Midbrain (tissue), 1 donor: ENCODE measurements at regions not wholly inside any gene's neighbourhood (a gene's known extent, or its start where the extent isn't known, plus 50 kb on each side); places are given as distances from the start of the nearest gene placed in this dataset.
A peak's percentile ranks its signal among the peaks of the same experiment; 100 is the strongest.

Experiments used
- DNase-seq: peaks from one replicate; lab custom pipeline; 2025; lab: John Stamatoyannopoulos, UW

DNA sequence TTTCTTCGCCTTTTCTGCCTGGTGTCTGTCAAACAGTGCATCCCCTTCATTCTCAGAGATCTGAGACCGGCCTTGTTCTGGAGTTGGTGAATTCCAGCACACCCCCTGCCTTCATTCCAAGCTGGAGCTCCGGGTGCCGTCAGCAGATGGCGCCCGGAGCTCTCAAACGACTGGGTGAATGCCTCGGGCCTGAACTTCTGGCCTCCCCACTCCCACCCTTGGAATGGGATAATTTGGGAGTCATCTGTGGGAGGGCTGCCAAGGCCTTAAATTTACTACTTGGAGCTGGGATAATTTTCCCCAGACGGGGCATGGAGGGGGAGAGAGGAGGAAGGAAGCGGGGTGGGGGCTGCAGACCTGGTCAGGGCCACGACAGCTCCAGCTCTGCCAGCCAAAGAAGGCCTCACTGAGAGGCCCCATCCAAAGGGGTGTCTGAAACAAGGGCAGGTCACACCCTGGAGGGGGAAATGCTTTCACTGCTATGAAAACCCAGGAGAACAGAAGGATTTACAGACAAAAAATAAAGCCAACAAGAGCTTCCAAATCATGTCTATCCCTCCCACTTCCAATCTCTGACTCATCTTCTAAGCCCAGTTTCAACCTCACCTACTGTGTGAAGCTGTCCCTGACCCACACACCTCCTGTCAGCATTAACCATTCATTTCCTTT lies 187.9 kb downstream of the OPA1 start:
- peak; percentile 79 for DNase-seq

DNA sequence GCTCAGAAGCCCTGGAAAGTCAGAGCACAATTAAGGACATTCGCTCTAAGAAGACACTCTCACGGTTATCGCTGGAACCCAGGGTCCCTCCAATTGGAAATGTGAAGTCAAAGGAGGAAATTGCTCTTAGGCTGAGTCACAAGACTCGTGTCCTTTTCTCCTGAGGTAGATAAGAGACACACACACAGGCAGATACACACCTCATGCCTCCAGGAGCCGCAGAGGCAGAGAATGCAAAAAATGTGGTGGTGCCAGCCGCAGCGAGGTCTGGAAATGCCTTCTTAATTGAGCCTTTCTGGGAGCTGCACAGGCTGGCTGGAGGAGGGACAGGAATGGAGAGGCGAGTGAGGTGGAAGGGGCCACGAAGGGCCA lies 189.3 kb downstream of the OPA1 start:
- DNase-seq, result no peak

DNA sequence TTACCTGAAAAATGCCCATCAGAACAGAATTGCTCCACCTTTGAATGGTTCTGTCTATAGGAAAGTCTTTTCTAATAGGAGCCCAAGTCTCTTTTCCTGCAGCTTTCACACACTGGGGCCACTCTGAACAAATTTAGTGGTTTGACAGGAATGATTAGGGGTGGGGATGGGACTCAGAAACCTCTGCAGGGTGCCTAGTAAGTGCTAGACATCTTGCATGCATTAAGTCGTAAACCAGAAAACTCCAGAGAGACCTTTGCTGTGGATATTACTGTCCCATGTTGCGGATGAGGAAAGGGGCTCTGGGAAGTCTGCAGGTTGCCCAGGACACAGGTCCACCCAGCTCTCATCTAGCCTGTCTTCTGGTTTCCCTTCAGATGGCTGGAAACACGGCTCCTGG lies 189.7 kb downstream of the OPA1 start:
- no peak for DNase-seq

GRCh38 chr3:193783166-193783896 lies 190.3 kb downstream of the OPA1 start:
- no peak for DNase-seq

DNA sequence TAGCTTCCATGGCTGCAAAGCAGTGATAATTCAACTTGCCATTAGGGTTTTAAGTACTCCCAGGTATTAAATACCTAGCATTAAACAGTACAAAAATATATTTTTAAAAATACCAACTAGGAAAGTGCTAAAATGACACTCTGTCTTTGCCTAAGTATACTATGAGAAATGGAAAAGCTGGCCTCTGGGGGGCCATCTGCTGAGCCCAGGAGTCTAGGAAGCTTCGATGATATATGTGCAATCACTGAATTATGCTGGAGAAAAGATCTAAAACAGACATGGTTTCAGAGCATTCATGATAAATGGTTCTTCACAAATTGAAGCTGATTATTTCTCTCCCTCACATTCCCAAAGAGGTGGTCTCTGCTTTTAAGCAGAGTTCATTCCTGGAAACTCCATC lies 191.8 kb downstream of the OPA1 start:
- no peak for DNase-seq

- DNase-seq, result no peak
Measured at GRCh38 chr3:193787496-193787870, 194.5 kb downstream of the OPA1 start.

GRCh38 chr3:193788189-193788991 lies 195.4 kb downstream of the OPA1 start:
- peak; percentile 68 for DNase-seq

- DNase-seq, result no peak
Measured at GRCh38 chr3:193789455-193789854, 196.4 kb downstream of the OPA1 start.

- DNase-seq, result no peak
Measured at GRCh38 chr3:193790086-193790990, 197.3 kb downstream of the OPA1 start.

DNA sequence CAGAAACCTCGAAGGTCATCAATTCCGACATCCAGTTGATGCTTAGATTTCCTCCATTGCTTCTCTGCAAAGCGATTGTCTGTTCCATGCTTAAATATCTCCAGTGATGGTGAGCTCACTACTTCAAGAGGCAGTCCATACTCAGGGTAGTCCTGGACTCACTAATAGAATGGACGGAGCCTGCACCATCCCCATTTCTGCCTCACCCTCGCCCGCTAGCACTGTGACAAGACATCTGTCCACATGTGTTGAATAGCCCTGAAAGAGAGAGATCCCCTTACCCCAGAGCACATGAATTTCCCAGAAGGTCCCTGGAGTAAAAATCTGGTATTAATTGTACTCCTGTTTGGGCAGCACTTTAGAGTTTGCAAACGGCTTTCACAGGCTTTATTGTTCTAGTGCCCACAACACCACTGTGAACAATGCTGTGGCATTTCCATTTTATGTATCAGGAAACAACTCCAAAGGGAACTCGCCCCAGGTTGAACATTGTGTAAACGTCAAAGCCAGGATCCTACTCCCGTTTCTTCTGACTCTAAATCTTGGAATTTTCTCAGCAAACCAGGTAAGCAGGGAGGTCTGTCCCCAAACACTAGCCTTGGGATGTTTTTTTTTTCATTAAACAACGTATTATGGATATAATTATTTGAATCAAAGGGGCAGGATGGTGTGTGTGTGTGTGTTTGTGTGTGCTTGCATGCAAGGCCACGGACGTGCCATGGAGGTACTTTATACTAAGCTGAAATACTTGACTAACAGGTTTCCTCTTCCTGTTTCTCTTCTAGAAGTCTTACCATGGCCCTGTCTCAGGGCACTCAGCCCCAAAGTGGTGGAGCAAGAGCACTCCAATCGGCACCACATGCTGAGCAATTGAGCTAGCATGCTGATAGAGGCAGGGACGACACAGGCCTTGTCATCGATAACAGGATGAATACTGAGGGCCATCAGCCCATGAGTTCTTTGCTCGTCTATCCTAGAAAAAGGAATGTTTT lies 198.3 kb downstream of the OPA1 start:
- no peak for DNase-seq

DNA sequence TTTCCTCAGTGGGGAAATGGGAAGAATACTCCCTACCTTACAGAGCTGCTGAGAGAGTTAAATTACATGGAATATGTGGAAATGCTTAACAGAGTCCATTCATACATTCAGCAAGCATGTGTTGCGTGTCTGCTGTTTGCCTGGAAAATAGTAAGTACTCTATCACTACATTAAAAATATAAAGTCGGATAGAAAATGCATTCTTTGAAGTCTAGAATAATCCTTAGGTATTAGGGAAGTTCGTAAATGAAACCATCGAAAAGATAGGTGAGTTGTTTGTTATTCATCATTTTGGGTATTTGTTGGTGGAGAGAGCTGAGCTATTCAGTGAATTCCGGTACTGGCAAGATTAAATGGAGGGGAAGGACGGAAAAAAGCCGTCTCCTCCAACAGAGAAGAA lies 200.1 kb downstream of the OPA1 start:
- no peak for DNase-seq

DNA sequence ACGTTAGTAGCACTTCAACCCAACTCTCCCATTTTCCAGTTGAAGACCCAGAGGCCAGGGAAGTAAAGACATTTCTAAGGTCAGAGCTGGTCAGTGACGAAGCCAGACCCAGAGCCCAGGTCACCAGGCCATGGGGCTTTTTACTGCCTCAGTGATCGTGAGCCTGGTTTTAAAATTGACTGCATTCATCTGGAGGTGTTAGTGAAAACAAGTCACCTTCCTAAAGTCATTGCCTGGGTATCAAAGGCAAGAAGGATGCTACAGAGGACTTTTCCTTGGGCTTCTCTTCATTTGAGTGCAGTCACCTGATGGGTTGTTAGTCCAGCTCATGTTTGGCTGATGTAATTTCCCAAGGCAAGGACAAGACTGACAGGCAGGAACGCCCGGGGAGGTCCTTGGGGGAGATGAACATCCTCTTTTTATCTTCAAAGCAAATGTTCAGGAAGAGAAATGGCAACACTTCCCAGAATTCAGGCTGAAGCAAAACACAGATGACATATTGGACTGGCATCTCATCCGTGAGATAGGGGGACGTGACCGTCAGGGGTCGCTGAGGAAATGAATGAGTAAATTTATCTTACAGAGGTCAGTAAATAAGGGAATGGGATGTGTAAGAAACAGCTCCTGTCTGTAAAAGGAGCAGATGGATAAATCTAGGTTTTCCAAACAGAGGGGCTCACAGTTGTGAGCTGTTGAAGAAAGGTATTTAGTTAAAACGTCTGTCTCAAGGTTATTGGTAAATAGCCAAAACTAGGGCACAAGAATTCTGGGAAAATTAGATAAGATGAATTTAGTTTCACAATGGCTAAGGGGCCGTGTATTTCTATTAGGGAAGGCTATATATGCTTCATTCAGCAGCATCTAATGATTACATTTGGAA lies 201.2 kb downstream of the OPA1 start:
- DNase-seq, result no peak

- no peak for DNase-seq
Measured at GRCh38 chr3:193795062-193795690, 202.2 kb downstream of the OPA1 start.

GRCh38 chr3:193796089-193796488 lies 203.1 kb downstream of the OPA1 start:
- no peak for DNase-seq

- DNase-seq, result no peak
Measured at GRCh38 chr3:193797566-193797965, 204.6 kb downstream of the OPA1 start.

GRCh38 chr3:193798051-193798450 lies 205.0 kb downstream of the OPA1 start:
- DNase-seq, result no peak

- no peak for DNase-seq
Measured at GRCh38 chr3:193800138-193801043, 207.4 kb downstream of the OPA1 start.

GRCh38 chr3:193801097-193801496 lies 208.1 kb downstream of the OPA1 start:
- DNase-seq, result no peak
